Germinal center (tissue), 1 donor: ENCODE measurements at regions not wholly inside any gene's neighbourhood (a gene's known extent, or its start where the extent isn't known, plus 50 kb on each side); places are given as distances from the start of the nearest gene placed in this dataset.

Source experiments
- DNase-seq: peaks from one replicate; pipeline ENCODE4 v3.0.0; 2012; ENCODE audit warnings: mixed read lengths, low spot score

DNA sequence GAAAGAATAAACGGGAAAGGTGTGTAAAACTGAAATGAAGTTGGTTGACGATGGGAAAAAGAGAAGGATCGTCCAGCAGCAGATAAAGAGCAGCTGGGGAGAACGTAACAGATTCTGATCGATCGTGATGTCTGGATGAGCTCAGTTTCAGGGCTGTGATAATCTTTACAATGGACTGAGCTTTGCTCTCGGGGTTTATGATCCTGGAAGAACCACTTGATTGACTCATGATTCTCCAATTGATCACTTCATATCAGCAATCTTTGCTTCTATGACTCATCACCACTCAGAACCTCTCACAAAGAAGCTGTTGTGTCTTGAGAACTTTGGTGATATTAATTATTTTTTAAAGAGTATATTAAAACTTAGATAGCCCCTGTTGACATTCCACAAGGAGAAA is 690.7 kb downstream of the TUSC7 start:
- DNase-seq, result no peak

DNA sequence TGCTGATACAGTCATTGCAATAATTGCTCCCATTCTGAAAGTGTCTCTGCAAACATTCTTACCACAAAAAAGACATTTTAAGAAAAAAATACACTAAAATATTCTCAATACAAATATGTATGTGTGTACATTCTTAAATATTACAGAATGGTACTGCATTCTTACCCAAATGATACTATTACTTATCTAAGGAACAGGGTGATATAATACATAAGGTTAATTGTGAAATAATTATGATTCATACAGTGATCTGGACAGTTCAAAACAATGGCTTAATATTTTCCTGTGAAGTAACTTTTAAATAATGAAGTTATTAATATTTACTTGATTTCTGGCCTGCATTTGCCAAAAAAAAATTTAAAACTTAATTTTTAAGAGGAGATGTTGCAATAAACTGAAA is 694.6 kb downstream of the TUSC7 start:
- no peak for DNase-seq

DNA sequence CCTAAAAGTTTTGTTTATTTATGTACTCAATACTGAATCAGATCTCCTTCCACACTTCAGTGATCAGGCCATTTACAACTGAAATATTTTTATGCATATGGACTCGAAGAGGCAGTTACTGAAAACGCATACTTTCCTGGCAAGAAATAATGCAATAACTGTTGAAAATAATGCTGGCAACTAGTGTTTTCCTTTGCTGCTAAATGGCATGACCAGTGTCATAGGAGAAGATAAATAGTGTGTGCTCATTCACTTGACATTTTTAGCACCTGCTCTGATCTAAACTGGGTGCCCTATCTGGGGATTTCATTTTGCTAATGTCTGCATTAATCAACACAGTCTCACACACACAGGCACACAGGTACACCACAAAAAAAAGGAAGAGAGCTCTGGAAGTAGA is 695.2 kb downstream of the TUSC7 start:
- no peak for DNase-seq

DNA sequence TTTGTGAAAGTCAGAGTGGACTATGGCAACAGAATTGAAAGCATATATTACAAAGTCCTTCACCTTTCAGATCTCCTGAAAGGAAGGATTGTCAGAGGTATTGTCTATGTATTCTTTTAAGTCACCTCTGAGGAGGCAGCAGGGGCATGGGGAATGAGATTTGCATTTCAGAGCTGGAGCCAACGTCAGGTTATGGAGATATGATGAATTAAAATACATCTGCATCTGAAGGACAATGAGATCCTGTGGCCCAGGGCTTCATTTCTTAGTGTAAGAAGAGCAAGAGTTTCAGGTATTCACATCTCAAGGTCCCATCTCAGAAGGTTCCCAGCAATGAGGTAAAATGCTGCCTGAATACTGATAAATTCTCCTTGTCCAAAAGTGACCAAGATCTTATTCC is 695.8 kb downstream of the TUSC7 start:
- DNase-seq, result no peak

DNA sequence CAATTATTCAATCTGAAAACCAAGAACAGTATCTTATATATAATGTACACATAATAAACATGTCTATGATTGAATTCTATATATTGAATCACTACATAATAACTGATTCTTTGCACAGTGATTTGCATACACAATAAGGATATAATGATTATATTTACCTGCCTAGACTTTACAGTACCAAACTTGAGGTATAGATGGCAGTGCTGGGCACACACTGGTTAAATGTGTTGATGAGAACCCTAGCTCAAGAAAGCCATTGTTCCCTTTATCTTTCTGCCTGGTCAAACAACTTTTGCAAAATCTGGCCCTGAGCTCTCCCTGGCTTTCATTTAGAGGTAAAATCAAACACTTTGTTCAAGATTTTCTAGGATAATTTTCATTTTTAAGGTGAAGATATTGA is 697.7 kb downstream of the TUSC7 start:
- DNase-seq, result no peak

DNA sequence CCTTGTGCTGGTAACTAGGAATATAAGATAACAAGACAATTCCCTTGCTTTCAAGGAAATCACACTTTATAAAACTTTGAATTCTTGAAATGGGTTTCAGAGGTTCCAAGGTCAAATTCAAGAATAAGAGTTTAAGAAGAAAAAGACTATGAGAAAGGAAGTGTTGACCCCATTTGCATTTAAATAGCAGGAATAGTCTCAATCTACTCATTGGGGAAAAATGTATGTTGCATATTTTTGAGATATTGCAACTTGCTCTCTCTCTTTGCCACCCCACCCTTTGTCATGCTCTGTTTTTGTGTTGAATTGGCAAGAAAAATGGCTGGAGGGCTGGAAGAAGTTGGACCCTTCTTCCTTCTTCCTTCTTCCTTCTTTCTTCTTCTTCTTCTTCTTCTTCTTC is 699.2 kb downstream of the TUSC7 start:
- DNase-seq, result no peak

DNA sequence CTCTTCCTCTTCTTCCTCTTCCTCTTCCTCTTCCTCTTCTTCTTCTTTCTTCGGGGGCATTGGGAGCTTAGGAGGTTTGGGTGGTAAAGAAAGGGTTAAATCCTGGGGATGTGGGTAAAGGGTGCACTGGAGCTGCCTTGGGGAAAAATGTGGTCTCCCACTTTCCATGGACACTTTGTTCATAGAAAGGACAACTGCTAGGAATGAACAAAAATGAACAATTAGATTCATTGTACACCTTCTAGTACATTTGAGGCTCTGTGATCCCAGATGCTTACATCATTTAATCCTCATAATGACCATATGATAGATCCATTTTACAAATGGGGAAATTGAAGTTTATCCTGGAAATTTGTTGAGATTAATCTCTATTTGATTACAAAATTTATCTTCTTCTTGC is 699.7 kb downstream of the TUSC7 start:
- no peak for DNase-seq

DNA sequence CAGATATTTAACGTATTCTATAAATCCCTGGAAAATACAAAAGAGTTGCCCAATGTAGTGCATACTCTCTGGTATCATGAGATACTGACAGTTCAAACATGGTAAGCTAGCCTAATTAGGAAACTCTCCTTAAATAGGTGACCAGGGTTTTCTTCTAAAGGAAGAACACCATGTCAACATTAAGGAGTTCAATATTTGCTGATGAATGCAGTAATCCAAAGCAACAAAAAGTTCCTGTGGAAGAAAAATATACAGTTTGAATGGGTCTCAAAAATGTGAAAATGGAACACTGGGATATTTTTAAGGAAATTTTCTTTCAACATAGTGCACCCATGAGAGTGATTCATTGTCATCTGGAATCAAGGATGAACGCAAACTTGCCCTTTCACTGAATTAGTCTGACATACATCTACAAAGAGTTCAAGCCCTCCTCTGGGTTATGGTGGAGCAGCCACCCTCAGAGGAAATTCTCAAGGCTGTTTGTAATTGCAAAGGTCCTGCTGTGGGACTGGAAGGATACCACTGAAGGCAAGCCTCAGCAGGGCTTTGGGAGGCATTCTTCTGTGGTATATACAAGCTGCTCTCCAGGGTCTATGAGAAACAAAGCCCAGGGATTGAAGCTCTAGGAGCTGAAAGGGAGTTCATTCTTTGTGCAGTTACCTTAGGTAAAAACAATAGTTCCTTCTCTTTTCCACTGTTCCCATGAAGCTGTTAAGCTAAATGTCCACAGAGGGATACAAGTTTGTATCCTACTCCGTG is 700.3 kb downstream of the TUSC7 start:
- DNase-seq, result no peak

DNA sequence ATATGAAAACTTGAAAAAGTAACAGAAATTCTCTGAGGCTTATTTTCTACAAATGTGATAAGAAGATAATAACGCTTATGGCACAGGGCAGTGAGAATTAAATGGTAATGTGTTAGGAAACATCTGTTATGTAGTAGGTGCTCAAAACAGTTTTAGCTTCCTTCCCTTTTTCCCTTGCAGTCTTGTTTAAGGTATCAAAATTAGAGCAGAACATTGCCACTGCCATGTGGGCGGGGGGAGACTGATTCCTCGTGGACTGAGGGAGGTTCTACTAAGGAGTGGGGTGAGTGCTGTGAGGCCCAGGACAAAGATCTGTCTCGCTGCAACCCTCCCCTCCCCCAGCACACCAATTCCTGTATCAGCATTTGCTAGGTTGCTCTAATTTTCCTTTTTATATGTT is 702.4 kb downstream of the TUSC7 start:
- DNase-seq, result no peak

DNA sequence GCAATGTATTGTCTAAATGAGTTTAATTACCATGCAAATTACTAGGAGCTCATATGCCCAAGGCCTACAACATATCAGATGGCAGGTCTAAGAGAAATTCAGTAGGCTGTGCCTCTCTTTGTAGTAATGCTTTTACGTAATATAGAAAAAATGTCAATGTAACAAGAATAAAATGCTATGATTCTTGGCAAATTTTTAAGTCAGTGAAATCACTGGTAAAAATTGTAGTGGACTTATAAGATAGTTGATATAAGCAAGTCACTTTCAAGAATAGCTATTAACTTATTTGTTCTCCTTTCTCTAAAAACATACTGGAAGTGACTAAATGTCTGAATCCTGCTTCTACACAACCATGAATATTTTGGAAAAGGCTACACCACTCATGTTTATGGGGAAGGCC is 707.8 kb downstream of the TUSC7 start:
- DNase-seq, result no peak

DNA sequence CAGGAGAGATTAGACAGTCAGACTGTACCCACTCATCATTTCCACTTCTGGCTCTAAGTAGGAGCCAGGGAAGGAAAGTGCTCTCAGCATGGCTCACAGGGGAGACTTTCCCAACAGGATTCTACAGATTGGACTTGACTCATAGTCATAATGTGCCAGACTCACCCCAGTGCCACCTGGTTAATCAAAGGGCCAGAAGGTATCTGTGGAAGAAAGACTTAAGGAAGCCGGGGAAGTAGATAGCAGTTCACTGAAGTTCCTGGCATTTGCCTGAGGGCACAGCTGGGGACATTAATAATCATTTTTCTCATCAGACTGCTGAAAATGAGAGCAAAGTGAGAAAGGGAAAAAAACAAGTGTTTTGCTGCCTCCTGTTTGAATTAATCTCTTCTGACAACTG is 717.5 kb downstream of the TUSC7 start:
- DNase-seq, result no peak

DNA sequence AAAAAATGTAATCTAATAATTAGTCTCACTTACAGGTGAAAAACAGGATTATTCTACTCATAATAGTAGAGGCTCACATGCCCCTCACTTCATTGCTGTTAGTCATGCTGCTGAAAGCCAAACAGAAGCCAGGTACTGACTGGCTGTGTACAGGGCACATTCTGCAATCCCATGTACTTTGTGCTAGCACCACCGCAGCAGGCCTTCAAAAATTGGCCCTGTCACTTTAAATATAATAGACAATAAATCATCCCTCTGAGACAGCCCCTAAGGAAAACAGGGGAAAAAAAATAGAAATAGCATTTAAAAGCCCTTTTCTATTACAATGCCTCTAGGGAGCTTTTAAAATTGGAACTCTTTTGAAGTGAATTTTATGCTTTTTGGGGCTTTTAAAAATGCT is 723.8 kb downstream of the TUSC7 start:
- no peak for DNase-seq

DNA sequence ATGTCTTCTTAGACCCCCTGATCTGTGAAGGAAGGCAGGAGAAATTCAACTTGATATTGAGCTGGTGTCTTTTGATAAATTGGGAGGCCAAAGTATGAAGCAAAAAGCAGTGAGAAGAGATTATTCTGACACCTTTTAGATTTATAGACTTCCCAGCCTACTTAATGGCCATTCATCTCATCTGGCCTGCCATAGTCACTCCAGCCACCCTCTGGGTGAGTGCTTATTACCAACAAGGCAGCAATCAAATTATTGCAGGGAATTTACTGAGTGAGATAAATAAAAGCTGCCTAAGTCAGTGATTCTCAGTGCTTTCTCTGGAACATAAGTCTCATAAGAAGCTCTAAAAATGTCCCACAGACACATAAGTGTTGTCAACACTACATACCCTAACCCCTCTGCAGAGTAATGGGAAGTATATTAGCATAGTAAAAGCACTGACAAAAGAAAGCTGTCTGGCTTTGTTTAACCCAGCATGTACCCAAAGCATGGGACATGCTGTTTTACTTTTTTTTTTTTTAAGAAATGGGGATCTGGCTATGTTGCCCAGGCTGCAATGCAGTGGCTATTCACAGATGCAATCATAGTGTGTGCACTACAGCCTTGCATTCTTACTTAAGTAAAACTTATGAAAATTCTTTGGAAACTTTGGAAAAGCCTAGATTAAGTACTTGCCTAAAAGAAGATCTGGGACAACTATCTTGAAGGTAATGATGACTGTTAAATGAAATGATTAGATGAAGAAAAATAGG is 725.3 kb downstream of the TUSC7 start:
- DNase-seq, result no peak

DNA sequence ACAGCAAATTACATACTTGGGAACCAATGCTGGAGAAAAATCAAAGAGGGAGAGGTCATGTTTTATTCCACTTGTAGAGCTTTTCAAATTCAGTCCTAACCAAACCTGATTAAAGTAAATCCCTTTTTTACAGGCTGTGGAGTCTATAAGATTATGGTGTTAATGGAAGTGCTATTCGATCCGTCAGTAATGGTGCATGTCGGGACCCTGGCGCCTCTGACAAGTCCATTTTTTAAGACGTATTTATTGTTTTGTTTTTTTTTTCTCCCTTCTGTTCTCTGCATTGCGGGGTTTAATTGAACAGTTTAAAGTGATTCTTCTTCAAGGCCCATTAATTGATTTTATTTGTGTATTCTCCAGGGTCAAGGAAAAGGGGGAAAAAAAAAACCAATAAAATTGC is 725.9 kb downstream of the TUSC7 start:
- no peak for DNase-seq

DNA sequence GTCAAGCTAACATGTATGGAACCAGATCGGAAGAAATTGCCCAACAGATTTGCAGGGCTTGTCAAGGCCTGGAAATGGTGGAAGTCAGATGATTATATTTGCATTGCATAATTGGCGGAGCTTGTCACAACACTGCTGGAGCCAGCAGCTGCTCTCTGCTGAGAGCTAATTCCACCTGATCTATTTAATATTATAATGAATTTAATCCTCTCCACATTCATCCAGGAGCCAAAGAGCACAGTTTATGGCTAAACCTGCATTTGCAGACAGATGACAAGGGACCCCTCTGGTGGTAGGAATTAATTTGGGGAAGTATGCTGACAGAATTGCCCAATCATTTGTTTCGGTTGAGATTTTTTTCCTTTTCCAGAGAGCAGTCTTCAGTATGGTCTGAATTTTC is 730.2 kb downstream of the TUSC7 start:
- no peak for DNase-seq

DNA sequence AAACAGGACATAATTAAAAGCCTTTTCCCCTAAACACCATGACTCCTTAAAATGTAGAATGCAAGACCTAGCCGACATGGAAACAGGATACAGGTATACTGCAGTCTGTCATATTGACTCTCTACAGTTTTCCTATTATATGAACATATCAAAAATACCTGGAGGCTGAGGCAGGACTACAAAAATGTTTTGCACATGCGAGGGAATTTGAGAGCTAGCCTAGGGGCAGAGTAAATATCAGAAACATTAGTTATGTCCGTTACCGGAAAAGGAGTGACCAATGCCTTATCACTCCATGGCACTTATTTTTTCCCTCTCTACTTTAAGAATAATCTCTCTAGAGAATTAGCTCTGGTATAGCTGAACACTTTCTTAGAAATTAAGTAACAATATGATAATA is 732.3 kb downstream of the TUSC7 start:
- DNase-seq, result no peak

DNA sequence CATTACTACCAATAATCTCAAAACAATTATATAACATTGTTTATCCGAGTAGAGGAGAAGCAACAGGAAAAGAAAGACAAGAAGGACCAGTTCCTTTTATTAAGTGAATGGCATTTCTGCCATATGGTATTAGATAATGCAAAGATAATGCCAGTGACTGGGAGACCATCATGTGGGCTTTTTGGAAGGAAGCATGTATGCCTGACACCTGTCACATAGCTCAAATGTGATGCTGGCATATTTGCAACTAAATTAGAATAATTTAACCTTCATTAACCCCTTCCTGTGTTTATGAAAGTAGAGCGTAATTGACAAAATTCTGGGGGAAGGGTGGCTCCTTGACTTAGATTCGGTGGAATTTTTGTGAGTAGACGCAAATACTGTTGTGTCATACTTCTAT is 733.0 kb downstream of the TUSC7 start:
- no peak for DNase-seq

DNA sequence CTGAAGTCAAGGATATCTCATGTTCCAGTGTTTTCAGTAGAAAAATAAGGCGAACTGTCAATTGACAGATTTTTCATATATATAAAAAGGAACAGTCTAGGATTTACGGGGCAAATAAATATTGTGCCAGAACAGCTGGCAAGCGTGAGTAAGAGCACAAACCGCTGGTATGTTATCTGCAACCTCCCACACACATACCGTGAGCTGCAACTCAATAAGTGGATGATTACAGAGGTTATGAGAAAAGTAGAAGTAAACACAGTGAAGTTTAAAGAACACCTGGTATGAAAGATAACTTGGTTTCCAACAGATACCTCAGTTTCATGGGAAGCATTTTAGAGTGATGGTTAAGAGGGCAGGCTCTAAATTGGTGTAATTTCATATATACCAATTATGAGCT is 733.4 kb downstream of the TUSC7 start:
- no peak for DNase-seq

DNA sequence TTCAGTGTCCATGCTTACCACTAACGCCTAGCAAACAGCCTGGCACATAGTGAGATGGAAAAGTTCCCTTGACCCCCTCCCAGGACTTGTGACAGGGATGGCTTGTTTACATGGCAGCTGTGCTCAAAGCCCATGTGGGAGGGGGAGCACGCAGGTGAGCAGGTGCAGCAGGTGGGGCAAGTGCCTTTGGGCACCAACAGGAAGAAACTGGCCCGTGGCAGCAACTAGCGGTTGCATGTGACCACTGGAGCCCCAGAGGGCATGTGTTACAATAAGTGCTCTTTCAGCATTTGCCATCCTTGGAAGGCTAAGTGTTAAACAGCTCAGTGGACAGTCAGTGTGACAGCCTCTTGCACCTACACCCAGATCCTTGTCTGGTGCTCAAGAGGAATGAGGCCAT is 734.6 kb downstream of the TUSC7 start:
- DNase-seq, result no peak

DNA sequence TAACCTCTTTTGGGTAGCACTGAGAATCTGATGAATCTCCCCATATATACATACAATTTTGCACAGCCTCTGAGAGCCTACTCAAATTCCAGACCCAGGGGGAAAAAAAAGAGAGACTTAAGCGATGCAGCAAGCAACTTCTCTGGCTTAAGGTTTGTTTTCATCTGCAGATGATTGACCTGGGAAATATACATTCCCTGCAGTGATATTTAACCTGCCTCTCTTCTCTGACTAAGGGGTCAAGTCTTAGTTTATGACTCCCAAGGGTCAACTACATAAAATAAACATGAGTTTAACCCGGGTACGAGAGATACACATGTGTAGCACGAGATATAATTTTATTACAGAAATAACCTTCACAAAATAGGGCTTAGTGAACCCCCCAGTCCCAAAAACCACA is 737.8 kb downstream of the TUSC7 start:
- no peak for DNase-seq

DNA sequence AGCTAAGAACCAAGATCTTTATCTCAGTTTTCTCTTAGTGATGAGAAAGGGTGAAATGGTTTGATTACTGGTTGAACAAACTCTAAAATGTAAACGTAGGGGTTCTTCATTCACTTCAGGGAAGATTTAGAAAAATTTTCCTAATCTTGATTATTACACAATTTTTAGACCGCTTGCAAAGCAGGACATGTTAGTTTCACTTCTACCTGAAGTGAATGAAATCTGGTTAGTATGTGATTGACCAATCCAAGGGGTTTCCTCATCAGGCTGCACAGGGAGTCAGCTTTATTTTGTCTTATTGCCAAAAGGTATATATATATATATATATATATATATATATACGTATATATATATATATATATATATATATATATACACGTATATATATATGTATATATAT is 740.4 kb downstream of the TUSC7 start:
- DNase-seq, result no peak

DNA sequence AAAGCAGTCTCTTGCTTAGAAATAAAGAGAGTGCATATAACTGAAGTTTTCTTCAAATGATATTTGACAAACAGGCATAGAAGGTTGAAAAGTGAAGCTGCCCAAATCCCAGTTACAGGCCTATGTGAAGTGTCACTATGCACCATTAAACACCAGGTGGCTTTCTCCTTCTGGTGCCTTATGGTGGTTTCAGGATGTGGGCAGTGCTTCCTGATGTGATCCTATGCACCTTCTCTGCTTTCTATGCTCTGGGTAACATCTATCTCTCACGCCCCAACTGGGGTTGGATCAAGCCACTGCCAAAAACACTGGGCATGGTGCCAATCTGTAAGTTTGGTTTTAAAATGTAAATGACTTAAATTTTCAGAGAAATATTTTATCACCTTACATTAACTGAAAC is 744.7 kb downstream of the TUSC7 start:
- DNase-seq, result no peak

DNA sequence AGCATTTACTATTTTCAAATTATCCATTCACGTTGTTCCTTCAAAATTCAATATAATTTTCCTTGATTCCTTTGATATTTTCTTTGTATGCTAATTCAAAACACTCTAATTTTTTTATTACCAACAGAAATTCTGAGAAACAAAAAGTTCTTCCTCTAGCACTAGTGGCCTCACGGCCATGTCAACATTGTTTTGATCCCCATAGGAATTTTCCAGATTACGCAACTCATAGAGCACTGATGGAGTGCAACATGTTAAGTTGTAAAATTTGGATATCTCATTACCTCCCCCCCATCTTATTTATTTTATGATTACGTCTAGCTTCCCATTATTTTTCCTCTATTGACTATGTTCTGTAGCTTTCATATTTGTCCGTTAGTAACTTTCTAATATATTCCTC is 745.3 kb downstream of the TUSC7 start:
- no peak for DNase-seq

DNA sequence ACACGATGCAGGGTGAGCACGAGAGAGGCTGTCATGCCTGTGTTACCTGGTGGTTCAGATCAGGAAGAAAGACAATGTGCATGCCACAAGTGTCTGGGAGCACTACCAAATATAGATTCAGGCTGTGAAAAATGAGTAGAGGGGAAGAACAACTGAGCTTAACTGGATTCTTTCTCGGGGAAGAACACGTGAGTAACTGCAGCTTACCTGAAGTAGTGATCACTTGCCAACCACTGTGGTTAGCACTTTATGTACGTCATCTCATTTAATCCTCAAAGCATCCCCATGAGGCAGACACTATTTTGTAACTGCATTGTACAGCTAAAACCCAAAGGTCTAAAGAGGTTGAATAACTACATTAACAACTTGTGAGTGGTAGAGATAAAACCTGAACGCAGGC is 746.2 kb downstream of the TUSC7 start:
- no peak for DNase-seq
